Gastrocnemius medialis (tissue), 4 donors: ENCODE measurements at regions not wholly inside any gene's neighbourhood (a gene's known extent, or its start where the extent isn't known, plus 50 kb on each side); places are given as distances from the start of the nearest gene placed in this dataset.
A peak's percentile ranks its signal among the peaks of the same experiment; 100 is the strongest.

Experiments
- ATAC-seq, 2 donors: fragments of 150-250 bp; one replicate each; pipeline ENCODE4 v1.9.1; 2016
- DNase-seq, 2 donors: peaks; one replicate each; pipeline ENCODE4 v3.0.0-alpha.2; 2019
- H3K27ac ChIP-seq, 4 donors: fragments of 200-600 bp; sonication (generic); 1 replicate in 1 of 4; 2 replicates in 3 of 4; pipeline ENCODE4 v1.5.1; 2016 to 2018; ENCODE audit warnings: mild to moderate bottlenecking in 2 of 4, moderate library complexity in 1 of 4
- H3K27me3 ChIP-seq, 3 donors: fragments of 200-600 bp; sonication (generic) in 2 of 3; 1 replicate in 1 of 3; 2 replicates in 2 of 3; pipeline versions ENCODE4 v1.5.1 to v1.6.0; 2016 to 2019; ENCODE audit warnings: mild to moderate bottlenecking in 1 of 3, moderate library complexity in 1 of 3
- H3K36me3 ChIP-seq, 2 donors: fragments of 200-600 bp; sonication (generic) in 1 of 2; one replicate each; pipeline ENCODE4 v1.5.1; 2017 to 2018
- H3K4me1 ChIP-seq, 2 donors: fragments of 200-600 bp; sonication (generic) in 1 of 2; one replicate each; pipeline ENCODE4 v1.5.1; 2016 to 2017; ENCODE audit warnings: mild to moderate bottlenecking in 2 of 2
- H3K4me3 ChIP-seq, 4 donors: fragments of 200-600 bp; sonication (generic) in 3 of 4; 1 replicate in 1 of 4; 2 replicates in 3 of 4; pipeline ENCODE4 v1.5.1; 2016 to 2019; ENCODE audit warnings: mild to moderate bottlenecking in 2 of 4
- H3K9me3 ChIP-seq, 3 donors: fragments of 200-600 bp; sonication (generic) in 2 of 3; 1 replicate in 1 of 3; 2 replicates in 2 of 3; pipeline ENCODE4 v1.5.1; 2016 to 2019
- CTCF ChIP-seq, 5 experiments: fragments of 450-650 bp in 3 of 5; fragments of 200-600 bp in 2 of 5; sonication (generic) in 2 of 5; IDR thresholded peaks in 4 of 5; conservative IDR thresholded peaks in 1 of 5; 1 replicate in 4 of 5; 2 replicates in 1 of 5; pipeline ENCODE4 v1.5.1; 2016 to 2019; ENCODE audit warnings: antibody characterized with exemption in 5 of 5, mild to moderate bottlenecking in 3 of 5, moderate library complexity in 3 of 5
- POLR2A ChIP-seq, 2 donors: fragments of 450-650 bp; IDR thresholded peaks; one replicate each; pipeline ENCODE4 v1.6.1; 2017; ENCODE audit warnings: antibody characterized with exemption in 2 of 2, mild to moderate bottlenecking in 2 of 2, moderate library complexity in 2 of 2
- in situ Hi-C, 4 donors: fragments of 200-750 bp; cut with MboI; loops; one replicate each; pipeline versions ENCODE4 v1.15.0 to v1.8.0; 2017; ENCODE audit warnings: low sequenced_read_pairs in 4 of 4
- intact Hi-C: fragments of 100-400 bp; cut with DNase I; formaldehyde crosslinking; loops from one replicate; pipeline ENCODE4 v1.15.1; 2023; ENCODE audit warnings: low total_unique reads

- intact Hi-C loops = no loop called here
- no peaks in the 10 kb centered on the region for H3K4me1 ChIP-seq
- no peak for ATAC-seq
- H3K9me3 ChIP-seq = no peaks in the 10 kb centered on the region
- H3K27me3 ChIP-seq = no peaks in the 10 kb centered on the region
- no peak overlapping the region for H3K27ac ChIP-seq
- in situ Hi-C loops = no loop called here
- no peak overlapping the region for H3K4me3 ChIP-seq
- TF ChIP-seq POLR2A (IDR thresholded peaks at IDR 0.05) (no peak), CTCF (IDR thresholded peaks at IDR 0.05 in 4 of 5, conservative IDR thresholded peaks at IDR 0.05 in 1 of 5) (no peak)
- no peak for DNase-seq
- H3K36me3 ChIP-seq = no peaks in the 10 kb centered on the region
These were observed 244.7 kb downstream of the BTG1 start for GRCh38 chr12:91900971-91901370.

- DNase-seq (no peak), ATAC-seq (no peak)
- intact Hi-C loops = no loop called here
- no peaks in the 10 kb centered on the region for H3K27me3 ChIP-seq
- TF ChIP-seq CTCF (IDR thresholded peaks at IDR 0.05 in 4 of 5, conservative IDR thresholded peaks at IDR 0.05 in 1 of 5) = no peak
- TF ChIP-seq POLR2A (IDR thresholded peaks at IDR 0.05) = no peak
- H3K4me1 ChIP-seq = no peaks in the 10 kb centered on the region
- in situ Hi-C loops = no loop called here
- H3K36me3 ChIP-seq = no peaks in the 10 kb centered on the region
- H3K9me3 ChIP-seq = no peaks in the 10 kb centered on the region
- H3K4me3 ChIP-seq = no peak overlapping the region
- no peak overlapping the region for H3K27ac ChIP-seq
These were observed 246.6 kb downstream of the BTG1 start for GRCh38 chr12:91899056-91899455.

GRCh38 chr12:91897025-91897515 lies 248.6 kb downstream of the BTG1 start:
- DNase-seq (no peak), ATAC-seq (no peak)
- Histone ChIP-seq H3K27ac (no peak overlapping the region), H3K36me3 (no peaks in the 10 kb centered on the region), H3K9me3 (no peaks in the 10 kb centered on the region), H3K4me3 (no peak overlapping the region), H3K27me3 (no peaks in the 10 kb centered on the region), H3K4me1 (no peaks in the 10 kb centered on the region)
- intact Hi-C loops (no loop called here), in situ Hi-C loops (no loop called here)
- no peak for TF ChIP-seq POLR2A (IDR thresholded peaks at IDR 0.05)
- no peak for TF ChIP-seq CTCF (IDR thresholded peaks at IDR 0.05 in 4 of 5, conservative IDR thresholded peaks at IDR 0.05 in 1 of 5)

- TF ChIP-seq POLR2A (IDR thresholded peaks at IDR 0.05) (no peak), CTCF (IDR thresholded peaks at IDR 0.05 in 4 of 5, conservative IDR thresholded peaks at IDR 0.05 in 1 of 5) (no peak)
- intact Hi-C loops (no loop called here), in situ Hi-C loops (no loop called here)
- Histone ChIP-seq H3K36me3 (no peaks in the 10 kb centered on the region), H3K27ac (no peak overlapping the region), H3K9me3 (no peaks in the 10 kb centered on the region), H3K27me3 (no peaks in the 10 kb centered on the region), H3K4me3 (no peak overlapping the region), H3K4me1 (no peaks in the 10 kb centered on the region)
- DNase-seq (peak in 1 of 2 donors; percentile 21), ATAC-seq (peak in 1 of 2 donors; percentile 62)
These were observed 249.2 kb downstream of the BTG1 start for GRCh38 chr12:91896286-91897024.
